Kidney epithelial cell (primary cell): ENCODE measurements at regions not wholly inside any gene's neighbourhood (a gene's known extent, or its start where the extent isn't known, plus 50 kb on each side); places are given as distances from the start of the nearest gene placed in this dataset.

ENCODE experiments used
- DNase-seq: peaks from one replicate; pipeline ENCODE4 v3.0.0-alpha.2; 2010; ENCODE audit warnings: low read depth
- H3K27me3 ChIP-seq: 2 replicates; pipeline ENCODE4 v1.6.0; 2011; ENCODE audit warnings: low read length; ENCODE audit not compliant: control insufficient read depth, insufficient read depth
- H3K36me3 ChIP-seq: 2 replicates; pipeline ENCODE4 v1.5.1; 2011; ENCODE audit warnings: low read length; ENCODE audit not compliant: control insufficient read depth, insufficient read depth
- H3K4me3 ChIP-seq: 2 replicates; pipeline ENCODE4 v1.5.1; 2011; ENCODE audit warnings: low read depth, mild to moderate bottlenecking, control low read depth, low read length
- TF ChIP-seq, protein P1 (sequence below): IDR thresholded peaks from 2 replicates; pipeline ENCODE4 v1.5.1; 2011; ENCODE audit warnings: mild to moderate bottlenecking, moderate library complexity, low read length, control low read depth, inconsistent platforms; ENCODE audit not compliant: insufficient read depth, poor library complexity, severe bottlenecking

- H3K27me3 ChIP-seq, result no peaks in the 10 kb centered on the region
- TF ChIP-seq, protein P1, sequence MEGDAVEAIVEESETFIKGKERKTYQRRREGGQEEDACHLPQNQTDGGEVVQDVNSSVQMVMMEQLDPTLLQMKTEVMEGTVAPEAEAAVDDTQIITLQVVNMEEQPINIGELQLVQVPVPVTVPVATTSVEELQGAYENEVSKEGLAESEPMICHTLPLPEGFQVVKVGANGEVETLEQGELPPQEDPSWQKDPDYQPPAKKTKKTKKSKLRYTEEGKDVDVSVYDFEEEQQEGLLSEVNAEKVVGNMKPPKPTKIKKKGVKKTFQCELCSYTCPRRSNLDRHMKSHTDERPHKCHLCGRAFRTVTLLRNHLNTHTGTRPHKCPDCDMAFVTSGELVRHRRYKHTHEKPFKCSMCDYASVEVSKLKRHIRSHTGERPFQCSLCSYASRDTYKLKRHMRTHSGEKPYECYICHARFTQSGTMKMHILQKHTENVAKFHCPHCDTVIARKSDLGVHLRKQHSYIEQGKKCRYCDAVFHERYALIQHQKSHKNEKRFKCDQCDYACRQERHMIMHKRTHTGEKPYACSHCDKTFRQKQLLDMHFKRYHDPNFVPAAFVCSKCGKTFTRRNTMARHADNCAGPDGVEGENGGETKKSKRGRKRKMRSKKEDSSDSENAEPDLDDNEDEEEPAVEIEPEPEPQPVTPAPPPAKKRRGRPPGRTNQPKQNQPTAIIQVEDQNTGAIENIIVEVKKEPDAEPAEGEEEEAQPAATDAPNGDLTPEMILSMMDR, result no peak
- H3K36me3 ChIP-seq, result no peaks in the 10 kb centered on the region
- DNase-seq, result no peak
- no peak overlapping the region for H3K4me3 ChIP-seq
Observed at GRCh38 chr6:140018588-140018987, 644.1 kb upstream of the CITED2 start.

DNA sequence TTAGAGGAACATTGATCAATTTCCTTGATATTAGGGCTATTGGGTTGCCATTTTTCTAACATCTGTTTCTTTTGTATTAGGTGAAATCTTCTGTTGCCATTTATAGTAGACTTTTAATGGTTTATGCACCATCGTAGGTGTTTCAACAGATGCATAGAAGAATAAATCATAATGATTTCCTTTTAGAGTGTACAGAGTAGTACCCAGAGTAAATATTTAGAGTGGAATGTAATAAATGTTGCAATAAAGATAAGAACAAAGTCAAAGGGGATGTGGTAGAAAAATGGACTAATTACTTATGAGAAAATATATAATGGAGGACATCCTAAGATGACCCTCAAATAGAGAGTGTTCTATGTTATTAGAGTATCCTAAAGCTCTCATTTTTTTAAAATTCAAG lies 643.0 kb upstream of the CITED2 start:
- no peak for DNase-seq
- TF ChIP-seq, protein P1, result no peak
- H3K36me3 ChIP-seq, result no peaks in the 10 kb centered on the region
- no peak overlapping the region for H3K4me3 ChIP-seq
- H3K27me3 ChIP-seq, result no peaks in the 10 kb centered on the region

- Histone ChIP-seq H3K27me3 (no peaks in the 10 kb centered on the region), H3K4me3 (no peak overlapping the region), H3K36me3 (no peaks in the 10 kb centered on the region)
- DNase-seq, result no peak
- TF ChIP-seq, protein P1, result no peak
Observed at GRCh38 chr6:140012150-140012549, 637.7 kb upstream of the CITED2 start.

GRCh38 chr6:140011537-140011936 lies 637.1 kb upstream of the CITED2 start:
- Histone ChIP-seq H3K27me3 (no peaks in the 10 kb centered on the region), H3K4me3 (no peak overlapping the region), H3K36me3 (no peaks in the 10 kb centered on the region)
- DNase-seq, result no peak
- TF ChIP-seq, protein P1, result no peak

GRCh38 chr6:140009286-140009685 lies 634.8 kb upstream of the CITED2 start:
- TF ChIP-seq, protein P1, result no peak
- DNase-seq, result no peak
- H3K27me3 ChIP-seq, result no peaks in the 10 kb centered on the region
- H3K36me3 ChIP-seq, result no peaks in the 10 kb centered on the region
- no peak overlapping the region for H3K4me3 ChIP-seq

DNA sequence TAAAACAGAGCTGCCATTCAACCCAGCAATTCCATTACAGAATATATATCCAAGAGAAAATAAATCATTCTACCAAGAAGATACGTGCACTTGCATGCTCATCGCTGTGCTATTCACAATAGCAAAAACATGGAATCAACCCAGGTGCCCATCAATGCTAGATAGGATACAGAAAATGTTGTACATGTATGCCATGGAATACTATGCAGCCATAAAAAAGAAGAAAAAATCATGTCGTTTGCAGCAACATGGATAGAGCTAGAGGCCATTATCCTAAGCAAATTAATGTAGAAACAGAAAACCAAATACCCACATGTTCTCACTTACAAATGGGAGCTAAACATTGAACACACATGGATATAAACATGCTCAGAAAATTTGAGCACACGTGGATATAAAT lies 633.1 kb upstream of the CITED2 start:
- Histone ChIP-seq H3K36me3 (no peaks in the 10 kb centered on the region), H3K27me3 (no peaks in the 10 kb centered on the region), H3K4me3 (no peak overlapping the region)
- no peak for DNase-seq
- TF ChIP-seq, protein P1, result no peak
